Muscle of arm (tissue), 1 donor: ENCODE measurements at regions not wholly inside any gene's neighbourhood (a gene's known extent, or its start where the extent isn't known, plus 50 kb on each side); places are given as distances from the start of the nearest gene placed in this dataset.
"Not testable (repeated sequence)": the region's sequence is repeated elsewhere in the genome, so short reads cannot be mapped to it uniquely, and the experiment has no call there.

ENCODE experiments used
- DNase-seq: peaks from one replicate; pipeline ENCODE4 v3.0.0-alpha.2; 2013

DNA sequence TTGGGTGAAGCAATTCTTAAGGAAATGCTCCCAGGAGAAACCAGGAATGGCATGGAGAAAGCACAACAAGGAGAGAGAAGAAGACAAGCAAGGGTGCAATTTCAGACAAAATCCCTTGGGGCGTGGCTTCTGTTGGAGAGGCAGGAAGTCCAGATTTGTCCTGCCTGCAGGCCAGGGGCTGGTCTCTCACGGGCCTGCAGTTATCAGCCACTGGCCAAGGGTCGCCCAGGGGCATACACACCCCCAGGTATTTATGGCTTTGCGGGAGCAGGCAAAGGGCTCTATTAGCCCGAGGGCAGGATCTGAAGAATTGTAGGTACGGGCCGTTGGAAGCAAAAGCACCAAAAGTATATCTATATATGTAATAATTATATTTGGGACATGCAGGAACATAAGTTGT, 87.7 kb downstream of the IYD start:
- DNase-seq, result no peak

DNA sequence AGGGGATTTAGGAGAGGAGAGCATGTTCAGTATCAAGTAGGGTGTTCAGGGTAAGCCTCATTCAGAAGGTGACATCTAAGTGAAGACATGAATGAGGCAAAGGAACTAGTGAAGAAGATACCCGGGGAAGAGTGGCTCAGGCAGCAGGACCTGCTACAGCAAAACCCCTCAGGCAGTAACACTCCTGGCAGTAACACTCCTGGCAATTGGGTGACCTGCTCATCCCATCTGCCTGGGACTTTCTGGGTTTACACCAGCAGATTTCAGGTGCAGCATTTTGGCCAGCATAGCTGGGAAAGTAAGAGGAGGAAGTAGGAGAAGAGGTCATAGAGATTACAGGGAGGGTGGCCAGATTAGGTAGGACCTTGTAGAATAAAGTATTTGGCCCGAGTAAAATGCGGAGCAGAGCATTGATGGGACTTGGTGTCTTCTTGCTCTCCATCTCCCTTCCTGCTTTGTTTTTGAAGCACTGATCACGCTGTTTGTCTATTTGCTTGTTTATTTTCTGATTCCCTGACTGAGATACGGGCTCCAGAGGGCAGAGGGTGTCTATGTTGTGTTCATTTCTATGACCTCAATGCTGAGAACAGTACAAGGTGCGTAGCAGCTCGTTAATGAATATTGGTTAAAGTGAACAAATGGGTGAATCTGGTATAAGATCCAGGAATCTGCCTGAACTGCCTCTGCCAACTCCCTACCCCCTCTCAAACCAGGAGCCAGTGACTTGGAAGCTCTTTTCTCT, 88.3 kb downstream of the IYD start:
- DNase-seq, result no peak

GRCh38 chr6:150458579-150458978, 89.8 kb downstream of the IYD start:
- DNase-seq, result no peak

DNA sequence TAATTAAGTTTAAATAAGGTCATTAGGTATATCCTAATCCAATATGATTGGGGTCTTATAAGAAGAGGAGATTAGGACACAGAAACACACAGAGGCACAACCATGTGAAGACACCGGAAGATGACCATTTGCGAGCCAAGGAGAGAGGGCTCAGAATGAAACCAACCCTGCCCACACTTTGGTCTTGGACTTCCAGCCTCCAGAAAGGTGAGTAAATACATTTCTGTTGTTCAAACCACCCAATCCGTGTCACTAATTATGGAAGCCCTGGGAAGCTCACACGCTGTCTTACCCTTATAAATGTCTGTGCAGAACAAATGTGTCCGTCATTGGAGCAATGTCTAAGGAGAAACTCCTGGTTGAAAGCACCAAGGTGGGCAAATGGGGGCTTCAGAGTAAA, 95.0 kb downstream of the IYD start:
- no peak for DNase-seq

- DNase-seq, result no peak
Measured at GRCh38 chr6:150464966-150465365, 96.2 kb downstream of the IYD start.

- no peak for DNase-seq
Measured at GRCh38 chr6:150465610-150466009, 96.8 kb downstream of the IYD start.

DNA sequence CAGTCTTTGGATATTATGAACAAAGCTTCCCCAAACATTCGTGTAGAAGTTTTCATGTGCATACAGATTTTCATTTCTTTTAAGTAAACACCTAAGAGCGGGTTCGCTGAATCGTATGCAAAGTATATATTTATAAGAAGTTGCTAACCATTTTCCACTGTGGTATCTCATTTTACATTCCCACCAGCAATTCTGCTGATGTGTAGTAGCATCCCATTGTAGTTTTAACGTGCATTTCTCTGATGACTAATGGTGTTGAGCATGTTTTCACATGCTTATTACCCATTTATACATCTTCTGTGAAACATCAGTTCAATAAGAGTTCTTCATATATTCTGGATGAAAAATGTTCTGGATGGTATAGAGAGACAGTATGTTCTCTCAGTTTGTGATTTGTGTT, 97.4 kb downstream of the IYD start:
- no peak for DNase-seq

GRCh38 chr6:150470131-150470530, 101.3 kb downstream of the IYD start:
- no peak for DNase-seq

GRCh38 chr6:150470960-150471665, 102.3 kb downstream of the IYD start:
- no peak for DNase-seq

DNA sequence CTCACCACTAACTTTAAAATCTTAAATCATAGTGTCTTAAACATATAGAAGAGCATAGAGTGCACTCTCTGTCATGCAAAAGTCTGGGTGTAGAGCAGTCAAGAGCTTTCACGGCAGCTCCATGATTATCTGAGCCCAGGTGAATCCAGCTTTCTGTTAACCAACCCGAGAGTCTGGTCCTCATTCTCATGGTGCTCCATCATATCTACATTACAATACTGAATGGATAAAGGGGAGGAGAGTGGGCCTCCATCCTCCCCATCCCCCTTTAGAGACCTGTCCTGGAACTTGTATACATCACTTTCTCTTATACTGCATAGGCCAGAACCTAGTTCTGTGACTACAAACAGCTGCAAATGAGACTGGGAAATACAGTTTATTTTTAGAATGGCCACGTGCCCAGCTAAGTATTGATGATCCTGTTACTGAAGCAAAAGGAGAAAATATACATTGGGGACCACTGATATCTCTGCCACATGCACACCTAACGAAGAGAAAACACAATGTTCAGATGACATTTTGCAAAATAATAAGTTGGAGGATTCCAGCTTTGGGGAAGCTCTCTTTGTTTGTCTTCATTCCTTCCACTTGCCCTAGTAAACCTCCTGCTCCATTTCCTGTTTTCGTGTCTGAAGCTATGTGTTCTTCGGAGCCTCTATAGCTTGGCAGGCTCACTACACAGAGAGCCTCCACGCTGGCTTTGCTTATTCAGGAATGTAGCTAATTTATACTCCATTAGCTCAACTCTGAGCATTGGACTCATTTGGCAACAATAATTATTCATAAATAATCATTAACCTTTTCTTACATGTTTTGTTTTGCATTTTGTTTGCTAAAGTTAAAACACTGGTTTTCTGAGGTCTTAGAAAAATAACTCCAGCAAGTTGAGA, 110.1 kb downstream of the IYD start:
- peak; percentile 88 for DNase-seq

DNA sequence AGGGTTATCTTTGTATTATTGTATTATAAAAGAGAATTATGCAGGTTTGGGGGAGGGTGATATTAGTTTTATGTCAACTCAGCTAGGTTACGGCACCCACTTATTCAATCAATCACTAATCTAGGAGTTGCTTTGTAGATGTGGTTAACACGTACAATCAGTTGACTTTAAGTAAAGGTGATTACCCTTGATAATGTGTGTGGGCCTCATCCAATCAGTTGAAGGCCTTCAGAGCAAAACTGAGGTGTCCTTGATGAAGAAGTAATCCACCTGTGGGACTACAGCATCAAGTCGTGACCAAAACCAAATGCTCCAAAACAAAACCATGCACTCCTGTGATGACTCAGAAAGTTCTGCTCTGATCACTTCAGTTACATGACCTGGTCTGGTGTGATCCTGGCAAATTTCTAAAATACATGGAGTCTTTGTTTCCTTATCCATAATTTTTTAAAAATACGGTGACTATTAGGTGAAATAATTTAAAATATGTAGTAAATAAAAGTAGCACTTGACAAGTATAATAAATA, 114.1 kb downstream of the IYD start:
- no peak for DNase-seq

- no peak for DNase-seq
Measured at GRCh38 chr6:150485161-150485958, 114.3 kb upstream of the PLEKHG1 start.

- no peak for DNase-seq
Measured at GRCh38 chr6:150486048-150486447, 113.6 kb upstream of the PLEKHG1 start.

- DNase-seq, result no peak
Measured at GRCh38 chr6:150490586-150490985, 109.1 kb upstream of the PLEKHG1 start.

DNA sequence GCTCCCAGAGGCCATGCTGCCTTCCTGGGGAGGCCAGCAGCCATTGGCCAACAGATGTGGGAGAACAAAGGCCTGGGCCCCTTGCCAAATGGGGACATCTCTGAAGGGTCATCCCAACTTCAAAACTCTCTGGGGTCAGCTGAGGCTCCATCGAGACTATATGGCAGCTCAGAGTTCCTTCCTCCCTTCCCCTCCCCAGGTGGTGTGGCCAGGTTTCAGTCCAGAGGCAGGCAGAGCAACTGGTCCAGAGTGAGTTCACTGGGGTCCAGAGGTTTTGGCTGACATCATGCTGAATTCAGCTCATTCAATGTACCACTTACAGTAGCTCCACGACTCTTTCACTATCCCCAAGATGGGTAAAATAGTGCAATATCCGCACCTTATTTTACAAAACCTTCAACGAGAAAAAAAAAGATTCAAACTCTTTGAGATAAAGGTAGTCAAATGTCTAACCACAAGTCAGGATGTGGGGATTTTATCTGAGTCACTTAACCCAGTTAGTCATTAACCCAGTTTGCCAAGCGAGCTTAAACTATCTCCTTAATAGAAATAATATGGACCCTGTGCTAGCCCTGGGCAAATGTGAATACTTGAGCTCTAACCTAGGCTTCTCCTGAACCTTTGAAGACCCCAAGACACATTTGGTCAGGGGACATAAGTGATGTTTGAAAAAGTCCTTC, 108.4 kb upstream of the PLEKHG1 start:
- DNase-seq, result no peak

DNA sequence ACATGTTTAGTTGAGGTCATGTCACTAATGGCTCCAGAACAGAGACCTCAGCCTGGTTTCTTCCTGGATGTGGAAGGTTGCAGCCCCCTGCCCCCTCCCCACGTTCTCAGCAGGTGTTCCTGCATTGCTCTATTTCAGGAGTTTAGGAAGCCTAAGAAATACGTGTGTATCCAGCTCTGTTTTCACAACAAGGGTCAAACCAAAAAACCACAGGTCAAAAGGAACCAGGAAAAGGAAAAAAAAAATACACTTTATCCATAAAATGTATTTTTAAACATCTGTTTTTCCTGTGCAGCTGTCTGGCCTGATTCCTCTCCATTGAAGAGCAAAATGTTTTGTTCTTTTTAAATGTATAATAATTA, 107.9 kb upstream of the PLEKHG1 start:
- no peak for DNase-seq

- DNase-seq, result no peak
Measured at GRCh38 chr6:150492507-150492906, 107.2 kb upstream of the PLEKHG1 start.

- no peak for DNase-seq
Measured at GRCh38 chr6:150492941-150493340, 106.7 kb upstream of the PLEKHG1 start.

DNA sequence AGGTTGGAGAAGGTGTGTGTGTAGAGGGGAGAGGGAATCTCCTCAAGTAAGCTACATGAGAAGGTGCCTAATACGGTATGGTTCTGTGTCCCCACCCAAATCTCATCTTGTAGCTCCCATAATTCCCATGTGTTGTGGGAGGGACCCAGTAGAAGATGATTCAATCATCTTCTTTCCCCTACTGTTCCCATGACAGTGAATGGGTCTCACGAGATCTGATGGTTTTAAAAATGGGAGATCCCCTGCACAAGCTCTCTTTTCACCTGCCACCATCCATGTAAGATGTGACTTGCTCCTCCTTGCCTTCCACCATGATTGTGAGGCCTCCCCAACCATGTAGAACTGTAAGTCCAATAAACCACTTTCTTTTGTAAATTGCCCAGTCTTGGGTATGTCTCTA, 106.1 kb upstream of the PLEKHG1 start:
- DNase-seq, result not testable (repeated sequence)

GRCh38 chr6:150494241-150494640, 105.4 kb upstream of the PLEKHG1 start:
- peak; percentile 89 for DNase-seq

- DNase-seq, result no peak
Measured at GRCh38 chr6:150495126-150495525, 104.6 kb upstream of the PLEKHG1 start.
